Islet of Langerhans (tissue), 1 donor: ENCODE measurements at regions not wholly inside any gene's neighbourhood (a gene's known extent, or its start where the extent isn't known, plus 50 kb on each side); places are given as distances from the start of the nearest gene placed in this dataset.
"Not testable (repeated sequence)": the region's sequence is repeated elsewhere in the genome, so short reads cannot be mapped to it uniquely, and the experiment has no call there.

Experiments used
- FAIRE-seq: peaks from one replicate; lab custom pipeline; 2011; peaks lifted over from hg19 to GRCh38; lab: Jason Lieb, UNC

GRCh38 chr7:149633976-149634945 lies 136.7 kb upstream of the ZNF746 start:
- no peak for FAIRE-seq

DNA sequence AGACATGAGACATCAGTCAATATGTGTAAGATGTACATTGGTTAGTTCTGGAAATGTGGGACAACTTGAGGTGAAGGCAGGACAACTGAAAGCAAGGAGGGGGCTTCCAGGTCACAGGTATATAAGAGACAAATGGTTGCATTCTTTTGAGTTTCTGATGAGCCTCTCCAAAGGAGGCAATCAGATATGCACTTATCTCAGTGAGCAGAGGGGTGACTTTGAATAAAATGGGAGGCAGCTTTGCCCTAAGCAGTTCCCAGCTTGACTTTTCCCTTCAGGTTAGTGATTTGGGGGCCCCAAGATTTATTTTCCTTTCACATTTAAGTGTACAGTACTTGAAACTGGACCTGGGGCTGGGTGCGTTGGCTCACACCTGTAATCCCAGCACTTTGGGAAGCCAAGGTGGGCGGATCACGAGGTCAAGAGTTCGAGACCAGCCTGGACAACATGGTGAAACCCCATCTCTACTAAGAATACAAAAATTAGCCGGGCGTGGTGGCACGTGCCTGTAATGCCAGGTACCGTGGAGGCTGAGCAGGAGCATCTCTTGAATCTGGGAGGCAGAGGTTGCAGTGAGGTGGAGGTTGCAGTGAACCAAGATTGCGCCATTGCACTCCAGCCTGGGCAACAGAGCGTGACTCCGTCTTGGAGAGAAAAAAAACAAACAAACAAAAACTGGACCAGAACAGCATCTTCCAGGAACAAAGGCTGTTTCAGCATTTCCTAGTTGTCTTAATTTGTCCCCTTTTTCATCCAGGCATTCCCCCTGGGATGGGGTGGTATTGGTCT lies 130.9 kb upstream of the ZNF746 start:
- FAIRE-seq = not testable (repeated sequence)

DNA sequence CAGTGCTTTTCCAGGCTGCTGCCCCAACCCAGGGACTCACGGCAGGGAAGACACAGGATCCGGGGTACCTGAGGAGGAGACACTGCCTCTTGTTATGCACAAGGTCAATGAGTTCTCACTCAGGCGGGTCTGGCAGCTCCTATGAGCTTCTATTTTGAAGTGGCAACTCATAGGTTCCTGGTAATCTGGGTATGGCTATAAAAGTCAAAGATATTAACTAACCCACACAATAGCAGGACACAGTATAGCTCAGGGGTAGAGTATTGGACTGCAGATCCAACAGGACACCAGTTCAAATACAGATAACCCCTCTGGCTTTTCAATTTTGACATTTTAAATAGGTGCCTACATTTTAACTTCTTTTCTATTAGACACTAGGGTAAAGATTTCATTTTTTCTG lies 130.3 kb upstream of the ZNF746 start:
- no peak for FAIRE-seq

GRCh38 chr7:149626972-149627371 lies 129.4 kb upstream of the ZNF746 start:
- no peak for FAIRE-seq

- FAIRE-seq = no peak
These were observed 128.4 kb upstream of the ZNF746 start for GRCh38 chr7:149625947-149626392.

GRCh38 chr7:149625340-149625946 lies 127.8 kb upstream of the ZNF746 start:
- no peak for FAIRE-seq

DNA sequence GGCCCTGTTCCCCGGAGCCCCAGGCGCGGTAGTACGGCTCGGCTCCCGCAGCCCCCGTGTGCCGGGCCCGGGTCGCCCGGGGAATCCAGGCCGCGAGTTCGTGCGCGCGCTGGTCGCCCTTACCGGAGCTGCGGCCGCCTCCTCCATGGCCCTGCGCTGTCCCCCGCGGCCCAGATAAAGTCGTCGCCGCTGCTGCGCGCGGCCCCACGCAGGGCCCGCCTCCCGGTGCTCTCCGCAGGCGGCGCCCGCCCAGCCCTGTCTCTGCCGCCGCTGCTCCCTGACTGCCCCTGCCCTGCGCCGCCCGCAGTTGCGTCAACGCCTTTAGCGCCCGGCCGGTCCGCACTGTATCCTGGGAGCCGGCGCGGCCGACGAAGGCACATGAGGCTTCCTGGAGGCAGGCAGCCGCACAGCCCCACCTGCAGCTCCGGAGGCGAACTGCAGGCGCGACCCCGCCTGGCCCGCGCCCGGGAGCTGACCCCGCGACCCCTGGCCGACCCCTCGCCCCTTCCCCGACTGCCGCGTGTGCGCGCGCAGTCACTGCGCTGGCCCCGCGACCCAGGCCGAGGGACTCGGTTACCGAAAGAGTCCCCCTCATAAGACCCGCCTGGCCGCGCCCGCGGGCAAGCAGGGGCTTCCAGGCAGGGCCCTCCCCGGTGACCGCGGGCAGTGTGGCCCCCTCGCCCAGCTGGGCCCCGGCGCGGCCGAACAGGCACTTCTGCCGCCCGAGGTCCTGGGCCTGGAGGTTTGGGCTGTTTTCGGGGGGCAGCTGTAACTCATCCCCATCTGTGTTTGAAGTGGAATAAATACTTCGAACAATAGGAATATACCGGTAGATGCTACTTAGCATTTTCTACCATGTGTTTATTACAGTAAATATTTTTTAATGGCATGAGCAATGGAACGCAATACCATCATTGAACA lies 127.1 kb upstream of the ZNF746 start:
- FAIRE-seq = no peak

DNA sequence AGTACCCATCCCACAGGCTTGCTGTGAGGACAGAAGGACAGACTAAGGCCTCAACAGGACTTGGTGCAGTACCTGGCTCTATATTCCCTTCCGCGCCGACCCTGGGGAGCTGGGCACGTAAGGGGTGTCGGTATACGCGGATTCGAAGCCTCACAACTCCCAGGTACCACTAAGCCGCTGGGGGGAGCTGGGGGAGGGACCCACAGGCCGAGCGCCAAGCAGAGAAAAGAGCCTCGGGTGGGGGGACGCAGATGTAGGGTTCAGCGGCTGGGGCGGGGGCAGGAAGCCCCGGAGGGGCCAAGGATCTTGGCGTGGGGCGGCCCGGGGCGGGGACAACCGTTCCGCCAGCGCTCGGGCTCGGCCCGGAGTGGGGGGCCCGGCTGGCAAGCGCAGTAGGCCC lies 126.4 kb upstream of the ZNF746 start:
- no peak for FAIRE-seq

DNA sequence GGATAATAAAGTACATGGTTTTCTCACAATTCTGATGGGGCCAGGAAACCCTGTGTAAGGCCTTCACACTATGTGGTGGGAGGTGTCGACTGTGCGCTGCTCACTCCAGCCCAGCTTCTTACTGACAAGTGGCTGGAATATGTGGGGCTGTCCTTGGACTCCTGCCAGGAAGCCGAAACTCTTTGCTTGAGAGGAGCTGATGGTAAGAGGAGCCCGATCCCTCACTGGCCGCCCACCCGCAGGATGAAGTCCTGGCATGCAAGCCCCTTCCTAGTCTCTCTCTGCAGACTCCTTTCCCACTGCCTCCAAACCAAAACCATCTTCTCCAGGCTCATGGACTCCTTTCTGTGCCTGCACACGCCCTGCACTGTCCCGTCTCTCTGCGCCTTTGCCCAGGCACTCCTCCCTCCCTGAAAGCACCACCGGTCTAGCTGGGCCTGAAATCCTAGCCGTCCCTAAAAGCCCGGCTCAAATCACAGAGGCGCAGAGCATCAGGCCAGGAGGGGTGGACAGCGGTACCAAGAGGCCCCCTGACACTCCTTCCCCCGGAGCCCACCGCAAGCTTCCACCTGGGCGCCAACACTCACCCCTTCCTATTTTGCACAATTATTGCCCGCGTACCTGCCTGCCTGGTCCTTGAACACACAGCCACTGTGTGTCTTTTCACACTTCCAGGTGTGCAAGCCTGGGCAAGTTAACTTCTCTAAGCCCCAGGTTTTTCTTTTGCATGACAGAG lies 125.8 kb upstream of the ZNF746 start:
- not testable (repeated sequence) for FAIRE-seq

- FAIRE-seq = no peak
These were observed 125.0 kb upstream of the ZNF746 start for GRCh38 chr7:149622444-149623210.

GRCh38 chr7:149621776-149622175 lies 124.2 kb upstream of the ZNF746 start:
- FAIRE-seq = no peak

- no peak for FAIRE-seq
These were observed 123.4 kb upstream of the ZNF746 start for GRCh38 chr7:149620961-149621360.

- FAIRE-seq = no peak
These were observed 119.3 kb upstream of the ZNF746 start for GRCh38 chr7:149616898-149617297.

DNA sequence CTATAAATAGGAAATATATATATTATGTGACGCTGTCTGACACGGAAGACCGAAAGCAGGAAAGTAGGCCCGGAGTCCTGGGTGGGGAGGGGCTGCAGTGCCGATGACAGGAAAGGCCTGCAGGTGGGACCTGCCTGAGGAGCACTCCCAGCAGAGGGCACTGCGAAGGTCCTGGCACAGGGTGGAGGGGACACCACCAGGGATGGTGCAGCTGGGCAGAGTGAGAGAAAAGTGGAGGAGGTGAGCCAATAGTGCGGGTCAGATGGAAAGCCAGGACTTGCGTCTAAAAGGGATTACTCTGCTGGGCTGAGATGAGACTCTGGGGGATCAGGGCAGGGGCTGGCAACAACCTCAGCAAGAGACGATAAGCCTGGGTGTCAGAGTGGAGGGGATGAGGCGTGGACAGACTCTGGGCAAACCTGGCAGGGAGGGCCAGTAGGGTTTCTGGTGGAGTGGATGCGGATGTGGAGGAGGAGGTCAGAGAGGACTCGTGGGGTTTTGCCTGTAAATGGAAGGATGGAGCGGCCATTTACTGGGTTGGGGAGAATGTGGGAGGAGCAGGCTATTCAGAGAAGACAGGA lies 118.2 kb upstream of the ZNF746 start:
- no peak for FAIRE-seq

- FAIRE-seq = no peak
These were observed 112.9 kb upstream of the ZNF746 start for GRCh38 chr7:149610441-149611011.

GRCh38 chr7:149608168-149608567 lies 110.6 kb upstream of the ZNF746 start:
- no peak for FAIRE-seq

DNA sequence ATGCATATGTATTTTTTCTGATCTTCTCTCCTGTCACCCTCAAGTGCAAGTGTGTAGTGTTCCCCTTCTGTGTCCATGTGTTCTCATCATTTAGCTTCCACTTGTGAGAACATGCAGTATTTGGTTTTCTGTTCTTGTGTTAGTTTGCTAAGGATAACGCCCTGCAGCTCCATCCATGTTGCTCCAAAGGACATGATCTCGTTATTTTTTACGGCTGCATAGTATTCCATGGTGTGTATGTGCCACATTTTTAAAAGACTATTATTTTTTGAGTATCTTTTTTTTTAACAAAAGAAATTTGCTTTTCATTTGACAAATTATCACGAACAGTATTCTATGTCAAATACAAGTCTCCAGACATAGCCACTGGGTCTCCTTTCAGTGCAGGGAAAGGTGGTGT lies 110.1 kb upstream of the ZNF746 start:
- FAIRE-seq = no peak

DNA sequence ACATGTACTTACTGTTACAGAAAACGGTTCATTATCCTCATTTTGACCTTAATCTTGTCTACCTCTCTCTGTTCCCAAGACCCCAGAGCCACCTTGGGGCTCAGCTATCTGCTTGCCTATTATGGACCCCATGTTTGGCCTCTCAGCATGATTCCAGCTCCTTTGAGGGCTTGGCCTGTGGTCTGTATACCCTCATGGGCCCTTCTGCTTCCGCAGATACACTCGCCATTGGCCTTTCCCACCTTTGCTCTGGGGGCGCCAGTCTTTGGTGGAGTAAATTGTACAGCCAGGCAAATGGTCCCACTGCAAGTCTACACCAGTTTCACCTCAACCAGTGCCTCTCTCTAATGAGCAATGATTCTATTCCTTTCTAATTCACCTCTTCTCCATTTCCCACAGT lies 109.2 kb upstream of the ZNF746 start:
- no peak for FAIRE-seq

DNA sequence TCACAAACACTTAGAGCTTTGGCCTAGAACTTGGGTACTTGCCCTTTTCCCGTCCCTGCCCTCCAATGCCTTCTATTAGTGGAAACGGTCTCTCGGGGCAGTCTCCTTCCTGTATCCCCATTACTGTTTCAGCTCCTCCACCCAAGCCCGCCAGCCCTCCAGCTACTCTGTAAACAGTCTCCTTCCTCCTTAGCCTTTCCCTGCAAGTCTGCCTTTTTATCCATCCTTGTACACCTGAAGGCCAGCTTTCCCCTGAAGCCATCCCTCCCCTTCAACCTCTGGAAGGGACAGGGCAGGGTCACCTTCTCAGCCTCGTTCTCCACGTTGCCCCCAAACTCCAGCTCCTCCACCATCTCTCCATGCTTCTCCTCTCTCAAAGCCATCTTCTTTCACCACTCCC lies 108.1 kb upstream of the ZNF746 start:
- FAIRE-seq = no peak
